ENCODE measurements at regions not wholly inside any gene's neighbourhood (a gene's known extent, or its start where the extent isn't known, plus 50 kb on each side); places are given as distances from the start of the nearest gene placed in this dataset.
"Not testable (repeated sequence)": the region's sequence is repeated elsewhere in the genome, so short reads cannot be mapped to it uniquely, and the experiment has no call there.

GRCh38 chr12:34236073-34236472 lies 213.8 kb downstream of the ALG10 start:
- no peak for DNase-seq (ENCODE audit: extremely low spot score in 2 of 2)
- Histone ChIP-seq H3K4me3 (no peak overlapping the region), H3K4me1 (no peaks in the 10 kb centered on the region), H3K27ac (no peak overlapping the region), H3K36me3 (no peaks in the 10 kb centered on the region), H3K27me3 (no peaks in the 10 kb centered on the region), H3K9me3 (no peaks in the 10 kb centered on the region)
- TF ChIP-seq, protein P1, sequence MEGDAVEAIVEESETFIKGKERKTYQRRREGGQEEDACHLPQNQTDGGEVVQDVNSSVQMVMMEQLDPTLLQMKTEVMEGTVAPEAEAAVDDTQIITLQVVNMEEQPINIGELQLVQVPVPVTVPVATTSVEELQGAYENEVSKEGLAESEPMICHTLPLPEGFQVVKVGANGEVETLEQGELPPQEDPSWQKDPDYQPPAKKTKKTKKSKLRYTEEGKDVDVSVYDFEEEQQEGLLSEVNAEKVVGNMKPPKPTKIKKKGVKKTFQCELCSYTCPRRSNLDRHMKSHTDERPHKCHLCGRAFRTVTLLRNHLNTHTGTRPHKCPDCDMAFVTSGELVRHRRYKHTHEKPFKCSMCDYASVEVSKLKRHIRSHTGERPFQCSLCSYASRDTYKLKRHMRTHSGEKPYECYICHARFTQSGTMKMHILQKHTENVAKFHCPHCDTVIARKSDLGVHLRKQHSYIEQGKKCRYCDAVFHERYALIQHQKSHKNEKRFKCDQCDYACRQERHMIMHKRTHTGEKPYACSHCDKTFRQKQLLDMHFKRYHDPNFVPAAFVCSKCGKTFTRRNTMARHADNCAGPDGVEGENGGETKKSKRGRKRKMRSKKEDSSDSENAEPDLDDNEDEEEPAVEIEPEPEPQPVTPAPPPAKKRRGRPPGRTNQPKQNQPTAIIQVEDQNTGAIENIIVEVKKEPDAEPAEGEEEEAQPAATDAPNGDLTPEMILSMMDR (IDR thresholded peaks at IDR 0.05), result no peak
- TF ChIP-seq POLR2A (IDR thresholded peaks at IDR 0.05), result no peak
- no peak for TF ChIP-seq POLR2AphosphoS5 (IDR thresholded peaks at IDR 0.05; ENCODE audit: insufficient read depth in 1 of 2, low read depth in 1 of 2)
- intact Hi-C loops (cut with DNase I), result no loop called here

DNA sequence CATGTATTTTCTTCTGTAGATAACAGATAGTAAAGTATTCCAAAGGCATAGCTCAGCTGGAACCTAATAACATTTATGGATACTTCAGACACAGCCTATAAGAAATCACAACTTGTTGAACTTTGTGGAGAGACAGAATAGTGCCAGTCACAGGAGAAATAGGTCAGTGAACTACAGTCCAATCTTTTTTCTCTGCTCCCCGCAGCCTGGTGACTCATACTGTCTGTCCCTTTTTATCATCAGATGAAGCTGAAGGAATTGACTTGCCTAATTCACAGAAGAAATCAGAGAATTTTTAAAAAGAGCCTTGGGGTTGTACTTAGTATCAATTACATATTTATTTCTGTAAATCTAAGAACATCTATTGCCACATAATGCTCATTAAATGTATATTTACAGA lies 222.3 kb downstream of the ALG10 start:
- intact Hi-C loops (cut with DNase I), result no loop called here
- TF ChIP-seq, protein P1 (IDR thresholded peaks at IDR 0.05), result no peak
- no peak for TF ChIP-seq POLR2A (IDR thresholded peaks at IDR 0.05)
- TF ChIP-seq POLR2AphosphoS5 (IDR thresholded peaks at IDR 0.05; ENCODE audit: insufficient read depth in 1 of 2, low read depth in 1 of 2), result no peak
- H3K27me3 ChIP-seq, result no peaks in the 10 kb centered on the region
- H3K9me3 ChIP-seq, result no peaks in the 10 kb centered on the region
- H3K27ac ChIP-seq, result no peak overlapping the region
- H3K4me1 ChIP-seq, result no peaks in the 10 kb centered on the region
- no peaks in the 10 kb centered on the region for H3K36me3 ChIP-seq
- no peak for DNase-seq (ENCODE audit: extremely low spot score in 2 of 2)
- H3K4me3 ChIP-seq, result no peak overlapping the region

GRCh38 chr12:34249271-34249670 lies 227.0 kb downstream of the ALG10 start:
- H3K4me1 ChIP-seq, result no peaks in the 10 kb centered on the region
- H3K36me3 ChIP-seq, result no peaks in the 10 kb centered on the region
- intact Hi-C loops (cut with DNase I), result no loop called here
- no peaks in the 10 kb centered on the region for H3K9me3 ChIP-seq
- no peaks in the 10 kb centered on the region for H3K27me3 ChIP-seq
- DNase-seq (ENCODE audit: extremely low spot score in 2 of 2), result peak in 1 of 2 donors; percentile 52
- no peak overlapping the region for H3K4me3 ChIP-seq
- TF ChIP-seq POLR2AphosphoS5 (IDR thresholded peaks at IDR 0.05; ENCODE audit: insufficient read depth in 1 of 2, low read depth in 1 of 2) (no peak), POLR2A (IDR thresholded peaks at IDR 0.05) (no peak)
- TF ChIP-seq, protein P1 (IDR thresholded peaks at IDR 0.05), result no peak
- no peak overlapping the region for H3K27ac ChIP-seq

- H3K36me3 ChIP-seq; H3K4me1 ChIP-seq; H3K9me3 ChIP-seq; H3K27me3 ChIP-seq; H3K27ac ChIP-seq; intact Hi-C loops (cut with DNase I); H3K4me3 ChIP-seq; DNase-seq (ENCODE audit: extremely low spot score in 2 of 2): not testable (repeated sequence)
Measured at GRCh38 chr12:34251879-34252278, 229.6 kb downstream of the ALG10 start.

DNA sequence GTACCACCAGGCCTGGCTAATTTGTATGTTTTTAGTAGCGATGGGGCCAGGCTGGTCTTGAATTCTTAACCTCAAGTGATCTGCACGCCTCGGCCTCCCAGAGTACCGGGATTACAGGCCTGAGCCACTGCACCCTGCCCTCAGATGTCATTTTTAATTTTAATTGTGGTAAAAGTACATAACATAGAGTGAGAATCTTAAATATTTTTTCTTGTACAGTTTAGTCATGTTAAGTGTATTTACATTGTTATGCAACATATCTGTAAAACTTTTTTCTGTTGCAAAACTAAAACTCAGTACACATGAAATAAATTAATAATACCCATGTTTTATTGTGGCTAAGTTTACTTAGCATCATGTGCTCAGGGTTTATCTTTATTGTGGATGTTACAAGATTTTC lies 231.4 kb downstream of the ALG10 start:
- no peak for DNase-seq (ENCODE audit: extremely low spot score in 2 of 2)
- Histone ChIP-seq H3K9me3 (no peaks in the 10 kb centered on the region), H3K27me3 (no peaks in the 10 kb centered on the region), H3K4me3 (no peak overlapping the region), H3K4me1 (no peaks in the 10 kb centered on the region), H3K27ac (no peak overlapping the region), H3K36me3 (no peaks in the 10 kb centered on the region)
- intact Hi-C loops (cut with DNase I), result no loop called here
- TF ChIP-seq POLR2A (IDR thresholded peaks at IDR 0.05) (no peak), POLR2AphosphoS5 (IDR thresholded peaks at IDR 0.05; ENCODE audit: insufficient read depth in 1 of 2, low read depth in 1 of 2) (no peak)
- TF ChIP-seq, protein P1 (IDR thresholded peaks at IDR 0.05), result no peak

- Histone ChIP-seq H3K4me1 (no peaks in the 10 kb centered on the region), H3K36me3 (no peaks in the 10 kb centered on the region), H3K9me3 (no peaks in the 10 kb centered on the region), H3K27me3 (no peaks in the 10 kb centered on the region), H3K4me3 (no peak overlapping the region), H3K27ac (no peak overlapping the region)
- no peak for DNase-seq (ENCODE audit: extremely low spot score in 2 of 2)
- intact Hi-C loops (cut with DNase I), result no loop called here
- no peak for TF ChIP-seq POLR2A (IDR thresholded peaks at IDR 0.05)
- TF ChIP-seq POLR2AphosphoS5 (IDR thresholded peaks at IDR 0.05; ENCODE audit: insufficient read depth in 1 of 2, low read depth in 1 of 2), result no peak
- TF ChIP-seq, protein P1 (IDR thresholded peaks at IDR 0.05), result no peak
Measured at GRCh38 chr12:34257093-34257492, 234.8 kb downstream of the ALG10 start.

DNA sequence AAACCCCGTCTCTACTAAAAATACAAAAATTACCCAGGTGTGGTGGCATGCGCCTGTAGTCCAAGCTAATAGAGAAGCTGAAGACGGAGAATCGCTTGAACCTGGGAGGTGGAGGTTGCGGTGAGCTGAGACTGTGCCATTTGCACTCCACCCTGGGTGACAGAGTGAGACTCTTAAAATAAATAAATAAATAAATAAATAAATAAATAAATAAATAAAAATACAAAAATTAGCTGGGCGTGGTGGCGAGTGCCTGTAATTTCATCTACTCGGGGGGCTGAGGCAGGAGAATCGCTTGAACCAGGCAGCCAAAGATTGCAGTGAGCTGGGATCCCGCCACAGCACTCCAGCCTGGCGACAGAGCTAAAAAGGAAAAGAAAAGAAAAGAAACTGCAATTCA lies 239.8 kb downstream of the ALG10 start:
- DNase-seq (ENCODE audit: extremely low spot score in 2 of 2); H3K4me1 ChIP-seq: not testable (repeated sequence)

More for the DNA sequence above, 239.8 kb downstream of the ALG10 start:
- H3K4me3 ChIP-seq; H3K36me3 ChIP-seq; H3K9me3 ChIP-seq; H3K27me3 ChIP-seq; H3K27ac ChIP-seq; intact Hi-C loops (cut with DNase I): not testable (repeated sequence)

Measured in vagina (tissue), 2 donors.